ENCODE measurements at regions not wholly inside any gene's neighbourhood (a gene's known extent, or its start where the extent isn't known, plus 50 kb on each side); places are given as distances from the start of the nearest gene placed in this dataset.

GRCh38 chr14:104238424-104239184 is 100.2 kb downstream of the KIF26A start:
- TF ChIP-seq EGR1 (IDR thresholded peaks at IDR 0.05; ENCODE audit: low read depth in 2 of 2) (no peak), JUND (IDR thresholded peaks at IDR 0.05) (no peak), RAD21 (IDR thresholded peaks at IDR 0.05) (no peak), GABPA (IDR thresholded peaks at IDR 0.05 in 1 of 2, conservative IDR thresholded peaks at IDR 0.05 in 1 of 2) (no peak), FOXA1 (IDR thresholded peaks at IDR 0.05) (no peak)
- no peak overlapping the region for H3K27ac ChIP-seq (ENCODE audit: low read depth in 1 of 2, low read length in 2 of 2)
- no peaks in the 10 kb centered on the region for H3K4me1 ChIP-seq (ENCODE audit: control insufficient read depth in 4 of 4, insufficient read depth in 4 of 4, low read length in 3 of 4)
- no peaks in the 10 kb centered on the region for H3K36me3 ChIP-seq (ENCODE audit: control insufficient read depth in 4 of 4, insufficient read depth in 3 of 4, low read depth in 1 of 4, low read length in 3 of 4)
- no peak for DNase-seq (ENCODE audit: low spot score)
- 83% methylated on average over 21 of the region's 21 CpGs for WGBS
- peaks cover 7 to 9% (median 8%) of the 10 kb centered on the region in 4 donors for H3K9me3 ChIP-seq (ENCODE audit: control insufficient read depth in 4 of 4, low read length in 3 of 4)
- H3K4me3 ChIP-seq (ENCODE audit: low read depth in 1 of 3, low read length in 3 of 3), result no peak overlapping the region
- no peak overlapping the region for H3K9ac ChIP-seq (ENCODE audit: low read depth in 1 of 2, low read length in 2 of 2)
- H3K27me3 ChIP-seq (ENCODE audit: control insufficient read depth in 4 of 4, insufficient read depth in 4 of 4, low read length in 3 of 4), result no peaks in the 10 kb centered on the region

GRCh38 chr14:104239185-104239775 is 100.9 kb downstream of the KIF26A start:
- WGBS, result 62% methylated on average over 8 of the region's 8 CpGs
- H3K9ac ChIP-seq (ENCODE audit: low read depth in 1 of 2, low read length in 2 of 2), result no peak overlapping the region

DNA sequence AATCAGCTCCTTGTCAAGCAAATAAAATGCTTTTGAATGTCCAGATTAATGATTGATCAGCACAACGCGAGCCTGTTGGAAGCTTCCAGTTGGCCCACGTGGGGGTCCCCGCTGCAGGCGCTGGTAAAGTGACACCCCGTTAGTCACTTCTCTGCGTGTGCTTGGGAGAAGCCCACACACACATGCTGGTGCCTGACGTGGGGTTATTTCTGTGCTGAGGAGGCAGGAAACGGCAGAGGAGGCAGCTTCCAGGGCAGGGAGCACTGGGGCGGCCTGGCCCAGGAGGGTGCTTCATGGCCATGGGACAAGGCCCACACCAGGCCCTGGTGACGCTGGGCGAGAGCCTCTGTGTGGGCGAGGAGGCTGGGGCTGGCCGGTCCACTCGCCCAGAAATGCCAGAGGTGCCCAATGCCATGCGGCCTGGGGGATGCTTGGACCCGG is 101.5 kb downstream of the KIF26A start:
- DNase-seq (ENCODE audit: low spot score), result no peak
- Histone ChIP-seq H3K27me3 (ENCODE audit: control insufficient read depth in 4 of 4, insufficient read depth in 4 of 4, low read length in 3 of 4) (no peaks in the 10 kb centered on the region), H3K4me1 (ENCODE audit: control insufficient read depth in 4 of 4, insufficient read depth in 4 of 4, low read length in 3 of 4) (no peaks in the 10 kb centered on the region), H3K27ac (ENCODE audit: low read depth in 1 of 2, low read length in 2 of 2) (no peak overlapping the region), H3K36me3 (ENCODE audit: control insufficient read depth in 4 of 4, insufficient read depth in 3 of 4, low read depth in 1 of 4, low read length in 3 of 4) (no peaks in the 10 kb centered on the region), H3K9me3 (ENCODE audit: control insufficient read depth in 4 of 4, low read length in 3 of 4) (peaks cover 3 to 9% (median 6%) of the 10 kb centered on the region in 4 donors), H3K4me3 (ENCODE audit: low read depth in 1 of 3, low read length in 3 of 3) (no peak overlapping the region), H3K9ac (ENCODE audit: low read depth in 1 of 2, low read length in 2 of 2) (no peak overlapping the region)
- TF ChIP-seq ATF3 (IDR thresholded peaks at IDR 0.05) (no peak), RXRA (IDR thresholded peaks at IDR 0.05) (no peak), RAD21 (IDR thresholded peaks at IDR 0.05) (no peak), GABPA (IDR thresholded peaks at IDR 0.05 in 1 of 2, conservative IDR thresholded peaks at IDR 0.05 in 1 of 2) (no peak), REST (IDR thresholded peaks at IDR 0.05) (no peak), HNF4G (IDR thresholded peaks at IDR 0.05) (no peak), YY1 (IDR thresholded peaks at IDR 0.05) (no peak), FOXA1 (IDR thresholded peaks at IDR 0.05) (no peak), EGR1 (IDR thresholded peaks at IDR 0.05; ENCODE audit: low read depth in 2 of 2) (no peak), ZBTB33 (IDR thresholded peaks at IDR 0.05) (no peak), JUND (IDR thresholded peaks at IDR 0.05) (no peak)
- WGBS, result 55% methylated on average over 17 of the region's 17 CpGs

More at GRCh38 chr14:104239185-104239775, 100.9 kb downstream of the KIF26A start:
- peaks cover 3 to 8% (median 7%) of the 10 kb centered on the region in 4 donors for H3K9me3 ChIP-seq (ENCODE audit: control insufficient read depth in 4 of 4, low read length in 3 of 4)
- H3K4me3 ChIP-seq (ENCODE audit: low read depth in 1 of 3, low read length in 3 of 3), result no peak overlapping the region
- no peak for TF ChIP-seq RAD21 (IDR thresholded peaks at IDR 0.05)
- no peaks in the 10 kb centered on the region for H3K27me3 ChIP-seq (ENCODE audit: control insufficient read depth in 4 of 4, insufficient read depth in 4 of 4, low read length in 3 of 4)
- no peaks in the 10 kb centered on the region for H3K4me1 ChIP-seq (ENCODE audit: control insufficient read depth in 4 of 4, insufficient read depth in 4 of 4, low read length in 3 of 4)
- no peaks in the 10 kb centered on the region for H3K36me3 ChIP-seq (ENCODE audit: control insufficient read depth in 4 of 4, insufficient read depth in 3 of 4, low read depth in 1 of 4, low read length in 3 of 4)
- no peak overlapping the region for H3K27ac ChIP-seq (ENCODE audit: low read depth in 1 of 2, low read length in 2 of 2)
- no peak for DNase-seq (ENCODE audit: low spot score)
